Midbrain (tissue), 1 donor: ENCODE measurements at regions not wholly inside any gene's neighbourhood (a gene's known extent, or its start where the extent isn't known, plus 50 kb on each side); places are given as distances from the start of the nearest gene placed in this dataset.

ENCODE experiments used
- DNase-seq: peaks from one replicate; lab custom pipeline; 2025; lab: John Stamatoyannopoulos, UW

DNA sequence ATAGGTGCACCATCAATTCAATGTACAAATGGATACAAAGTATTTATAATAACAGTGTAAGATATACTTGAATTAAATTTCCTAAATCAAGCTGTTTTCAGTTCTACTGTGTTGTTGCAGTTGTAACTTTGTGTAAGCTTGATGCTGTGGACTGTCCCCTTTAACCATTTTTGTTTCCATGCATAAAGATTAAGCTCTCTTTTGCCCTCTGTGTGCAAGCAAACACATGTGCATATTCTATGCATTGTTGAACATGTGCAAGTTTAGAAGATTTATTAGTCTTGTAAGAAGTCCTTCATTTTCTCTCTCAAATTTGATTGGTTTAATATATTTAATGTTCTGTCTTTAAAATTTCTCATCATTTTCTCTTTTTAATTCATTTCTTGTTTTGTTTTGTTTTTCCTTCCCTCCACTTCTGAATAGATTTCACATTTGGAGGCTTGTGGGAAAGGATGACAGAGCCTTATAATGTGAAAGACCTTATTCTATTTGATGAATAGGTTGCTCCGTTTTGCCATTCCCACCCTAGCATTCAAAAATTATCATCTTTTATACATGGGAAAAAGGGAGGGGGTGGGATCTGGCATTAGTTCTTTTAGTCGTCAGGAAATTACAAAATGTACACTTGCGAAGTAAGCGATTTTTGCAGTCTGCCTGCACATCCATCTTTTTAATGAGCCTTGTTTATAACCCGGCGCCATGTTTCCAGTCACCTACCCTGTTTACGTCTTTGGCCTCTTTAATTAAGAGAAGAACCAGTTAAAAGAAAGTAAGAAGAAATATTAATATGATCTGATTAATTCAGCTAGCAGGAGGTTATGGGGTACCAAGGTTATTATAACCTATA lies 961.5 kb upstream of the NR2F2 start:
- no peak for DNase-seq

DNA sequence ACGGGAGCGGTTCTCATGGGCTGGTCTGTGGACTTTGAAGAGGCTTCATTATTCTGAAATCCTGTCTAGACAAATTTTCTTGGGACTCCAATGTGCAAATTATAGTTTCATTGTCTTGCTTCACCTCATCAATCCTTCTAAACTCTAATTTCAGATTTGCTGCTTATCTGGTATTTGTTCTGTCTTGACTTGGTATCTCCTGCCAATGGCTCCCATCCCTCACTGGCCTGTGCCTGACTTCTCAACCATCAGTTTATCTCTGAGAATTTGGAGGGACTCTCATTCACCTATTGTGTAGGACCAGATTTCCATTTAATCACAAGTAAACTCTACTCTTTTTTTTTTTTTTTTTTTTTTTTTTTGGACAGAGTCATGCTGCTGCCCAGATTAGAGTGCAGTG lies 960.2 kb upstream of the NR2F2 start:
- no peak for DNase-seq

DNA sequence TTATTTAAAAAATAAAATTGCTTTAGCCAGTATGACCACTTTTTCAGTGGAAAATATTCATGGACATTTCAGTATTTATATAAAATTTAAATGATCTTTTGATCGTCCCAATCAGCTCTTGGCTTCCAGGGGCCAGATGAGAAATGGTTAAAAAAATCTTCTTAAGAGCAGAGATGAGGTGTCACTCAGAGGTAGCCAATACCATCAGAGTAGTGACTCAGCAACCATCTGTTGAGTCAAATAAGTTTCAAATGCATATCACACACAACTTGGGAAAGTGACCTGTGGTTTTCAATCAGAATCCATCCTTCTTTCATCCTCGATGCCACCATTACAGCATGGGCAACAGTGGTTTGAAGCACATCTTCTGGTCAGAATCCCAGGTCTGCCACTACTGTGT lies 958.8 kb upstream of the NR2F2 start:
- DNase-seq: no peak

GRCh38 chr15:95375281-95375680 lies 955.2 kb upstream of the NR2F2 start:
- no peak for DNase-seq

DNA sequence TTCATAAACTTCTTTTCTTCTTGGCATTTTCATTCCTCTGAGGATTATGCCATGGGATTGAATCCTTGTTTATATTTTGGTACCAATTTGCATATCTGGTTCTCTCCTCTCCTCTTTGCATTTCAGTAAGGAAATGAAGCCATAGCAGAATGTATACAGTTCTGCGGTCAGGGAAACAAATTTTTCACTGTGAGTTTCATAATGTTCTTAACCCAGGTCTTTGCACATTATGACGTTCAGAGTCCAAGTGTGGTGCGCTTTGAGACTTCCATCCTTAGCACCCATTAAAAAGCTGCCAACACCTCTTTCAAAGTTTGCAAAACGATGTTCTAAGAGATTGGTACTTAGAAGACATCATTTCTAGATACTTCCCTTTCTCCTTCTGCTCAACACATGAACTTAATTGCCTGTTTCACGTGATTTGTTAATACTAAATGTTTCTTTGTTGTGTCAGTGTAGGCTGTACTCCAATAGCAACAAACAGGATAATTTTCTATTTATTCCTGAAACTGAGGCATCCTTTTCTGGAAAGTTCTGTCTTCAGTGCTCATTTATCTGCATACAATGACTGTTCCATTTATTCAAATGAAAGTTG lies 953.1 kb upstream of the NR2F2 start:
- no peak for DNase-seq

DNA sequence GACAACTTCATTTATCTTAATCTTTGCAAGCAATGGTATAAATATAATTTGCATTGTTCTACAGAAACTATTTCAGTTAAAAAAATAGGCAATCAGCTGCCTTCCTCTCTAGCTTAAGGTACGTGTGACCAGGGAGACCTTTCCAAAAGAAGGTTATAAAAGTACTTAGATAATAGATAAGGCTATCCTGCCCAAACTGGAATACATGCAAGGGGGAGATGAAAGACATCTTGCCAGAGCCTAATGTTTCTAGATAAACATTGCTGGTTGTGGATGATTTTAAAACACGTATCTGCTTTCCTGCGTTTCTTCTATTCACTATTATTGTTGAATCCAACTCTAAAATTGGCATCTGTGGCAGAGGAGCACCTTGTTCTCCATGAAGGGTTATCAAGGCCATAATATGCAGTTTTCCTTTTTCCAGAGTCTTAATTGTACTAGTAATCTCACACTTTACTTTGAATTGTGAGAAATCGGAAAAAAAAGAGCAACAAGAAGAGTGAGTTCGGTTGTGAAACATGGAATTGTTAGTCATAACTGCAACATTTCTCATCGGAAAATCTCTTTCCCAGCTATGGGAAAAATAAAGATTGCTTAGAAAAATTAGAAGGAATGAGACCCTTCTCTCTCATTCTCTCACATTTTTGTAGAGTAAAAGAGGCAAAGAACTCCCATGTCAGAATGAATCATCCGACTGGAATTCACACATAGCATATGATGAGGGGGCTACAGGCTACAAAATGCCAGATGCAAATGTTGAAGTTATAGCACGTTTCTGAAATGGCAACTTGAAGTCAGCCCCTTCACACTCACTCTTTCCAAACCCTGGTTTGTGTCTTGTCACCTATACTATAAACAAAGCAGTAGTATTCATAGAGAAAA lies 936.1 kb upstream of the NR2F2 start:
- no peak for DNase-seq

DNA sequence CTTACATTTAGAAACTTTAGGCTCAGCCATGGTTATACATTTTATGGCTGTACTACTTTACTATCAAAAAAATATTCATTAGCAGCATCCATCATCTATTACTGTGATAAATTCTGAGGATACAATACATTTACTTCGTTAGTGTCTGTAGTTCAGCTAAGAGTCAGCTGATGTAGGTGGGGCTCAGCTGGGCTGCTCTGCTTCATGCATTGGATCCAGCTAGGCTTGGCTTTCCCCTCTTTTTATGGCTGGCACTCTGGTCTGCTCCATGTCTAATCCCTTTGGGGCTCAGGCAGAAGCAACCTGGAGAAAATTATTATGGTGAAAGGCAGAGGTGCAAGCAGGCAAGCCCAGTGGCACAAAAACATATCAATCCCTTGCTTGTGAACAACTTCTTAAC lies 930.1 kb upstream of the NR2F2 start:
- DNase-seq: no peak

GRCh38 chr15:95401587-95401986 lies 928.9 kb upstream of the NR2F2 start:
- no peak for DNase-seq

DNA sequence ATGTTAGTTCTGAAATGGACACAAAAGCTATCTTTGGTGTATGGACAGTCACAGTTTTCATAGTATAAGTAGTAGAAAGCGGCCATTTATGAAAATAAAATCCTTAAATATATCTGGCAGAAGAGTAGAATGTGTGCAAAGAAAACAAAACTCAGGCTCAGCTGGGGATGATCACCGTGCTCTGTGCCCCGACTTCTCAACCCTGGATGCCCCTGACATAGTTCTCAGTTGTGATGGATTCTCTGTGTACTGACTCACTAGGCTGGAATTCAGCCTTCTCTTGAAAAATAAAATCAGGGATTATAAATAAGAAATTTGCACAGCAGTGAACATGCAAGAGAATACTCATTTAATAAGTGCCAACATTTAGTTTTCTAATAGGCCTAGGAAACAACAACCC lies 925.1 kb upstream of the NR2F2 start:
- DNase-seq: no peak

- DNase-seq: no peak
Measured at GRCh38 chr15:95407534-95407933, 923.0 kb upstream of the NR2F2 start.

GRCh38 chr15:95409211-95409610 lies 921.3 kb upstream of the NR2F2 start:
- no peak for DNase-seq

DNA sequence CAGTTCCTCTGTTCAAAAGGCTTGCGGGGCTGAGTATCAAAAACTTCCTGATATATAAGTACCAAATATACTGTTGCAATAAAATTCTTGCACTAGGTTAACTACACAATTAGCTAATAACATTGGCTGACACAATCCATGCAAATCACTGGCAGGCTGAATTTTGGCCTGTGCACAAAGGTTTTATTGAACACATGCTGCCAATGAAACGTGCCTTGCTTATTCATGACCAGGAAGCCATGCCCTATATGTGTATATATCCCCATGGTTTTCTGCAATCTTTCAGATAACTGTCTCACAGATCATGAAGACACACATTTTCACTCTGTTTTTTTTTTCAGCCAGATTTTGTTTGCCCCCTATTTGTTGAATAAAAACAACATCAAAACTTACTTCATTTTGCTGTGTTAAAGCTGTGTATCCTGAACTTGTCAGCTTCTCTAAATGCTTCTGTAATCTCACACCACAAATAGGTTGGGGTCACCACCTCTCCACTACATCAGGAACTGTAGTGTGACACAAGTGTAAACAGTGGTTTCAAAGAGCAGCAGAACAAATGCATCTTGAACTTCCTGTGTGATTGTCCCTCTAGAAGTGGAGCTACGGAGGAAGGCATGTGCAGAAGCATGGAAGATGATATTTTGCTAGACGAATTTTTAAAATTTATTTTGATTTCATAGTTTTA lies 920.7 kb upstream of the NR2F2 start:
- no peak for DNase-seq

DNA sequence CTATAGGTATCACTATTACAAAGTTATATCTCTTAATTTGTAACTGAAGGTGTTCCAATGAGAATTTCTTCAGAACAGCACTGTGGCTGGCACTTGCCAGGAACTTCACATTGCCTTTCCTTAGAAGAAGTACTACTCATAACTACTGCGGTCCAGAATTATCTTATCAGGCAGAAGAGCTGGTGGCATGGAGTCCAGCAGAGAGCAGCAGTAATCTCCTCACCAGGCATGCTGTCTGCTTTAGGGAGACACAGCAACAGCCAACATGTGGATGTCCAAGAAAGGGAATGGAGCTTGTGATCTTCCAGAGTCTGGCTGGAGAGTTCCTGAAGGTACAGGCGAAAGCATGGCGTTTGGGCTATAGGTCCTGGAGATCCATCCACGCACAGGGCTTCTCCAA lies 919.7 kb upstream of the NR2F2 start:
- no peak for DNase-seq

GRCh38 chr15:95416576-95416975 lies 913.9 kb upstream of the NR2F2 start:
- DNase-seq: no peak

- DNase-seq: no peak
Measured at GRCh38 chr15:95417761-95418160, 912.7 kb upstream of the NR2F2 start.

GRCh38 chr15:95422255-95422654 lies 908.2 kb upstream of the NR2F2 start:
- no peak for DNase-seq

DNA sequence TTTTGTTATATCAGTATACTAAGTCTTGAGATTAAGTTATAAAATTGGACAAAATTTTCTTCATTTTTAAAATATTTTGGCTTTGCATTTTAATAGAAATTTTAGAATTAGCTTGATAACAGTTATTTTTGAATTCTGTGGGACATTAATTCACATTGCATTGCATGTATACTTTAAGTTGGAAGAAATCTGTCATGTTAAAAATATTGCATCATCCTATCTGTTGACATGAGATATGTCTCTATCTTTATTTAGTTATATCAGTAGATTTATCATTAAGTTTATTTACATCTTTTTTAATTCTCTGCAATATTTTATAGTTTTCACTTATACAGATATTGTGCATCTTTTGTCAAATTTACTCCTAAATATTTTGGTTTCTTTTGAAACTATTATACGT lies 904.6 kb upstream of the NR2F2 start:
- no peak for DNase-seq

DNA sequence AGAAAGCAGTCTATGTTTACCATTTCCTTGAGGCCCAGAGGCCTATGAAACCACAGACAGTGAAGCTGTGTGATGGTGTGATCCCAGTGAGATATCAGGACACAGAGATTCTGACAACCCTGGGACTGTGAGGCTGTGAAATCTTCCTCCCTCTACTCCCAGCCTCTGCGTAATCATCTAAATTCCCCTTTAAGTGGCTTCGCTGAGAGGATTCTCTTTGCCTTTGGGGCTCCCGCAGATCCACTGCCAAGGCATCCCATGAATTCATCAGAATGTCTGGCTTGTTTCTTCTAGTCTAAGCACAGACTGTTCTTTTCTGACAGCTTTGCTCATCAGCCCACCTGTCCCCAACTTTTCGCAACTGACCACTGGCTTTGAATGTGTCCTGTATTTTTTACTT lies 901.2 kb upstream of the NR2F2 start:
- no peak for DNase-seq

DNA sequence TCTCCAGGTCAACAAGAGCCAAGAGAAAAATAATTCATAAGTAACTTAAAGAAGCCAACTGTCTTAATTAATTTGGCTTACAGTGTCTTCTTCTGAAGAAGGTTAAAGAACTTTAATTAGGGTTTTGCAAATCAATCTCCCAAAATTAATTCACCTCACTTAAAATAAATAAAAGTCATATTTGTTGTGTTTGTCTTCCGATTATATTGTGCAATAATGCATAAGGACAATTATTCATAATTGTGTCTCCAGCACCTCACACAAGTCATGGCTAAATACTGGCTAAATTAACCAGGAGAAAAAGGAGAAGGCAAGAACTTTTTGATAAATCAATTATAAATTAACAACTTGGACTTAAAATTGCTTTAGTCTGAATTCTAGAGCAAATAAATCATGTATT lies 899.0 kb upstream of the NR2F2 start:
- DNase-seq: no peak

DNA sequence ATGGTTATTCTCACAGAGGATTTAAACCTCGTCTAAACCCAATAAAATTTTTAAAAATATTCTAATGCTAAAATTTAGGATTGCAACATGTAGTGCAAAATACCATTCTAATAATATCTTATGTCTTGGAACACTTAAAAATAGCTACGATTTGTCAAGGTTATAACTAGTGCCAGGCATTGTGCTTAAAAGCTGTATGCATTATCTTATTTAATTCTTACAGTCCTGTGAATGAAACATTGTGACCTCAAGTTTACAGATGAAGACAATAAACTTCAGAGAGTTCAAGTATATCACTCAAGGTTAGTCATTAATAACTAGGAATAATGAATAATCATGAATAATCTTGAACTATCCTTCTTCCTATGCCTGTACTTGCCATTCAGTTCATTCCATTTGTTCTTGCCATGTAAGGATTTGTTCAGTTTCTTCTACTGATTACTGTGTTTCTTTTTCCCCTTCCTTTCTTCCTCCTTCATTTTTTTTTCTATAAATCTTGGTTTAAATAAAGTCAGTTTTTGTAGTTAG lies 897.6 kb upstream of the NR2F2 start:
- DNase-seq: no peak

DNA sequence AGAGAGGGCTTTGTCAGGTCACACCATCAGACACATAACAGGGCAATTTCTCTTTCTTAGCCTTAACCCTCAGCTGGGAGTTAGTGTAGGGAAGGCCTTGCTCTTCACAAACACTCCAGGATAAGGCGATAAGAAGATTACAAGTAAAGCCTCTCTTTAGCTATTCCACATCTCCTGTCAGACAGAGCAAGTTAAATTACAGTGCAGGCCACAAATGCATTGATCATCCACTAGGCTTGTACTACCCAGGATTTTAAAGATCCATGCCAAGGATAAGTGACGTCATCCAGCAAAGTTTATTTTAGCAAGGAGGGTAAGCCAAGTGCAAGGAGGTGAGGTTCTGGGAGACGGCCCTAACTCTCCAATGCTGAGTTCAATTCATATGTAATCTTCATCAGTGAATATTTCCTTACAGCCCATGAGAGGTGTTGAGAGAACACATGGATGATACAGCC lies 890.6 kb upstream of the NR2F2 start:
- DNase-seq: no peak

- DNase-seq: no peak
Measured at GRCh38 chr15:95440712-95441111, 889.8 kb upstream of the NR2F2 start.
